ENCODE measurements at regions not wholly inside any gene's neighbourhood (a gene's known extent, or its start where the extent isn't known, plus 50 kb on each side); places are given as distances from the start of the nearest gene placed in this dataset.
A peak's percentile ranks its signal among the peaks of the same experiment; 100 is the strongest.

DNA sequence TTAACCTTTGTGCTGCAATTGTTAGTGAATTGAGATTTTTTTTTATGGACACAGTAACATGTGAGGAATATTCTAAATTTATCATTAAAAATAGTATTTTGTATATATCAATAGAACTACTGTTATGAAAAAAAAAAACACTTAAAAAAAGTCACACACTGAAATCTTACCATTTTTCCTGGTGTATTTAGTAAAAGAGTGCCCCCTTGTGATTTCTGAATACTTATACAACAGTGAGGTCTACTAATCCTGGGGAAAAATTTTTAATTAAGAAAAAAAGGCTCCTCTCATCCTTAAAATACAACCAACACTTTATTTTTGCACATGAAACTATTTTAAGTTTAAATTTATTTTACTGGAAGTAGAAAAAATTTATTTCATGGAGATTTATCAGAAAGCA lies 56.4 kb upstream of the SPOCK3 start:
- no peak overlapping the region for H3K9ac ChIP-seq (ENCODE audit: low read length in 3 of 3)
- DNase-seq, result peak in 2 of 5 donors; percentile 12 to 43

DNA sequence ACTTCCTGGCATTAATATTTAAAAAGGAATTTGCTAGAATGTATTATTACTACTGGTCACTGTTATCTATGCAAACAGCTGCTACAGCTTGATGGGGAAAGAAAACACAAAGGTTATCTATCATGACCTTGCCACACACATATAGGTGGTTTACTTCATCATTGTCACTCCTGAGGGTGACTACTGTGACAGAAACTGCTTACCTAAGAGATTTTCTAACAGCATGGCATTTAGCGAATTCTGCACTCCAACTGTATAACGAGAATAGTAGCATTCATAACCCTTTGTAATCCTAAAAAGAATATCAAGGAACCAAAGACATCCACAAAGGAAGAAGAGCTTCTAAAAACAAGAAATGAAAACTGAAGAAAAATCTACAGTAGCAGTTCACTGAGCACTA lies 74.6 kb upstream of the SPOCK3 start:
- H3K9ac ChIP-seq (ENCODE audit: low read length in 3 of 3), result no peak overlapping the region
- no peak overlapping the region for H3K27ac ChIP-seq (ENCODE audit: low read depth in 2 of 2, low read length in 2 of 2)
- intact Hi-C loops (cut with DNase I), result no loop called here
- no peaks in the 10 kb centered on the region for H3K4me1 ChIP-seq (ENCODE audit: control insufficient read depth in 2 of 3, insufficient read depth in 2 of 3, low read depth in 1 of 3, low read length in 3 of 3)
- no peak overlapping the region for H3K4me3 ChIP-seq (ENCODE audit: low read length in 3 of 3)
- H3K36me3 ChIP-seq (ENCODE audit: control insufficient read depth in 2 of 3, insufficient read depth in 3 of 3, low read length in 3 of 3), result no peaks in the 10 kb centered on the region
- TF ChIP-seq, protein P1, sequence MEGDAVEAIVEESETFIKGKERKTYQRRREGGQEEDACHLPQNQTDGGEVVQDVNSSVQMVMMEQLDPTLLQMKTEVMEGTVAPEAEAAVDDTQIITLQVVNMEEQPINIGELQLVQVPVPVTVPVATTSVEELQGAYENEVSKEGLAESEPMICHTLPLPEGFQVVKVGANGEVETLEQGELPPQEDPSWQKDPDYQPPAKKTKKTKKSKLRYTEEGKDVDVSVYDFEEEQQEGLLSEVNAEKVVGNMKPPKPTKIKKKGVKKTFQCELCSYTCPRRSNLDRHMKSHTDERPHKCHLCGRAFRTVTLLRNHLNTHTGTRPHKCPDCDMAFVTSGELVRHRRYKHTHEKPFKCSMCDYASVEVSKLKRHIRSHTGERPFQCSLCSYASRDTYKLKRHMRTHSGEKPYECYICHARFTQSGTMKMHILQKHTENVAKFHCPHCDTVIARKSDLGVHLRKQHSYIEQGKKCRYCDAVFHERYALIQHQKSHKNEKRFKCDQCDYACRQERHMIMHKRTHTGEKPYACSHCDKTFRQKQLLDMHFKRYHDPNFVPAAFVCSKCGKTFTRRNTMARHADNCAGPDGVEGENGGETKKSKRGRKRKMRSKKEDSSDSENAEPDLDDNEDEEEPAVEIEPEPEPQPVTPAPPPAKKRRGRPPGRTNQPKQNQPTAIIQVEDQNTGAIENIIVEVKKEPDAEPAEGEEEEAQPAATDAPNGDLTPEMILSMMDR (IDR thresholded peaks at IDR 0.05; ENCODE audit: borderline replicate concordance, extremely low read depth, insufficient read depth), result no peak
- DNase-seq (no peak), FAIRE-seq (no peak)
- H3K9me3 ChIP-seq (ENCODE audit: control insufficient read depth in 2 of 3, insufficient read depth in 1 of 3, low read length in 3 of 3), result no peaks in the 10 kb centered on the region
- no peaks in the 10 kb centered on the region for H3K27me3 ChIP-seq (ENCODE audit: control insufficient read depth, insufficient read depth, low read length)

More for the DNA sequence above, 56.4 kb upstream of the SPOCK3 start:
- Histone ChIP-seq H3K9me3 (ENCODE audit: control insufficient read depth in 2 of 3, insufficient read depth in 1 of 3, low read length in 3 of 3) (no peaks in the 10 kb centered on the region), H3K36me3 (ENCODE audit: control insufficient read depth in 2 of 3, insufficient read depth in 3 of 3, low read length in 3 of 3) (no peaks in the 10 kb centered on the region), H3K27ac (ENCODE audit: low read depth in 2 of 2, low read length in 2 of 2) (no peak overlapping the region), H3K27me3 (ENCODE audit: control insufficient read depth, insufficient read depth, low read length) (no peaks in the 10 kb centered on the region), H3K4me1 (ENCODE audit: control insufficient read depth in 2 of 3, insufficient read depth in 2 of 3, low read depth in 1 of 3, low read length in 3 of 3) (no peaks in the 10 kb centered on the region), H3K4me3 (ENCODE audit: low read length in 3 of 3) (no peak overlapping the region)
- TF ChIP-seq, protein P1 (IDR thresholded peaks at IDR 0.05; ENCODE audit: borderline replicate concordance, extremely low read depth, insufficient read depth), result no peak
- intact Hi-C loops (cut with DNase I), result no loop called here
- FAIRE-seq, result no peak

DNA sequence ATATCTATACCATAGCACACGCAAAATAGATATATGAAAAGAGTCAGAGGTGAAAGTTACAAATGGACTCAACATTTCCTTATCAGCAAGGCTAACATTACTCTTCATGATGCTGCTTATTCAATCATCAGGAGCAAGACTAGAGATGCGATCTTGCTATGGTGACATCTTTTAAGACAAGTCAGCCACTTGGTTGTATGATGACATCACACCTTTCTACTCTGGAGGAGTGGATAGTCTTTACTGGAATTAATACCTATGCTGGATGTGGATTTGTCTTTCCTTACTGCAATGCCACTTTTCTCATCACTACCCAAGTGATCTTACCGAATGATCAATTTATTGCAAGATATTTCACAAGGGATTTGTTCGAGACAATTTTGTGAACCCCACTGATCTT lies 87.0 kb upstream of the SPOCK3 start:
- Histone ChIP-seq H3K36me3 (ENCODE audit: control insufficient read depth in 2 of 3, insufficient read depth in 3 of 3, low read length in 3 of 3) (no peaks in the 10 kb centered on the region), H3K9ac (ENCODE audit: low read length in 3 of 3) (no peak overlapping the region), H3K27me3 (ENCODE audit: control insufficient read depth, insufficient read depth, low read length) (no peaks in the 10 kb centered on the region), H3K27ac (ENCODE audit: low read depth in 2 of 2, low read length in 2 of 2) (no peak overlapping the region), H3K9me3 (ENCODE audit: control insufficient read depth in 2 of 3, insufficient read depth in 1 of 3, low read length in 3 of 3) (no peaks in the 10 kb centered on the region), H3K4me1 (ENCODE audit: control insufficient read depth in 2 of 3, insufficient read depth in 2 of 3, low read depth in 1 of 3, low read length in 3 of 3) (no peaks in the 10 kb centered on the region), H3K4me3 (ENCODE audit: low read length in 3 of 3) (no peak overlapping the region)
- TF ChIP-seq, protein P1 (IDR thresholded peaks at IDR 0.05; ENCODE audit: borderline replicate concordance, extremely low read depth, insufficient read depth), result no peak
- DNase-seq, result no peak
- no peak for FAIRE-seq
- intact Hi-C loops (cut with DNase I), result no loop called here

GRCh38 chr4:167339781-167340180 lies 105.5 kb upstream of the SPOCK3 start:
- Histone ChIP-seq H3K4me1 (ENCODE audit: control insufficient read depth in 2 of 3, insufficient read depth in 2 of 3, low read depth in 1 of 3, low read length in 3 of 3) (no peaks in the 10 kb centered on the region), H3K9ac (ENCODE audit: low read length in 3 of 3) (no peak overlapping the region), H3K4me3 (ENCODE audit: low read length in 3 of 3) (no peak overlapping the region), H3K27me3 (ENCODE audit: control insufficient read depth, insufficient read depth, low read length) (no peaks in the 10 kb centered on the region), H3K9me3 (ENCODE audit: control insufficient read depth in 2 of 3, insufficient read depth in 1 of 3, low read length in 3 of 3) (no peaks in the 10 kb centered on the region), H3K27ac (ENCODE audit: low read depth in 2 of 2, low read length in 2 of 2) (no peak overlapping the region), H3K36me3 (ENCODE audit: control insufficient read depth in 2 of 3, insufficient read depth in 3 of 3, low read length in 3 of 3) (no peaks in the 10 kb centered on the region)
- TF ChIP-seq, protein P1 (IDR thresholded peaks at IDR 0.05; ENCODE audit: borderline replicate concordance, extremely low read depth, insufficient read depth), result no peak
- intact Hi-C loops (cut with DNase I), result no loop called here
- DNase-seq, result no peak
- no peak for FAIRE-seq

Data from kidney (tissue), 13 donors.